Activated CD8-positive, alpha-beta T cell treated with anti-CD3 and anti-CD28 coated beads for 36 hours (primary cell): ENCODE measurements at regions not wholly inside any gene's neighbourhood (a gene's known extent, or its start where the extent isn't known, plus 50 kb on each side); places are given as distances from the start of the nearest gene placed in this dataset.

ENCODE experiments used
- ATAC-seq: fragments of 200-7000 bp; cut with Tn5 transposase; one replicate; pipeline ENCODE4 v1.10.0; 2021; ENCODE audit warnings: mild to moderate bottlenecking, moderate library complexity
- CTCF ChIA-PET: fragments of 350-600 bp; sonication (Branson Sonifier 250); formaldehyde crosslinking; loops from one replicate; lab custom pipeline; 2021; ENCODE audit warnings: antibody characterized with exemption; lab: Charles Lee
- POLR2A ChIA-PET: fragments of 350-600 bp; sonication (Branson Sonifier 250); formaldehyde crosslinking; loops from one replicate; lab custom pipeline; 2021; ENCODE audit warnings: antibody characterized with exemption; lab: Charles Lee
- DNase-seq: peaks from one replicate; pipeline ENCODE4 v3.0.0-alpha.2; 2020
- H3K27ac Mint-ChIP-seq: one replicate; pipeline ENCODE4 v1.8.0; 2021; ENCODE audit warnings: mild to moderate bottlenecking, mixed read lengths
- H3K27me3 Mint-ChIP-seq: one replicate; pipeline ENCODE4 v1.8.0; 2021; ENCODE audit warnings: mixed read lengths
- H3K36me3 Mint-ChIP-seq: one replicate; pipeline ENCODE4 v1.8.0; 2021; ENCODE audit warnings: low read depth, mixed read lengths
- H3K4me1 Mint-ChIP-seq: one replicate; pipeline ENCODE4 v1.8.0; 2021; ENCODE audit warnings: low read depth, mixed read lengths
- H3K4me3 Mint-ChIP-seq: one replicate; pipeline ENCODE4 v1.8.0; 2021; ENCODE audit warnings: mild to moderate bottlenecking, moderate library complexity, mixed read lengths
- H3K9me3 Mint-ChIP-seq: one replicate; pipeline ENCODE4 v1.8.0; 2021; ENCODE audit warnings: mixed read lengths
- intact Hi-C: fragments of 100-400 bp; cut with micrococcal nuclease; formaldehyde crosslinking; loops from one replicate; pipeline ENCODE4 v1.10.0; 2022
- TF ChIP-seq, protein P1 (sequence below): fragments of 200-600 bp; IDR thresholded peaks from one replicate; pipeline ENCODE4 v1.8.0; 2022; ENCODE audit warnings: antibody characterized with exemption, mild to moderate bottlenecking

DNA sequence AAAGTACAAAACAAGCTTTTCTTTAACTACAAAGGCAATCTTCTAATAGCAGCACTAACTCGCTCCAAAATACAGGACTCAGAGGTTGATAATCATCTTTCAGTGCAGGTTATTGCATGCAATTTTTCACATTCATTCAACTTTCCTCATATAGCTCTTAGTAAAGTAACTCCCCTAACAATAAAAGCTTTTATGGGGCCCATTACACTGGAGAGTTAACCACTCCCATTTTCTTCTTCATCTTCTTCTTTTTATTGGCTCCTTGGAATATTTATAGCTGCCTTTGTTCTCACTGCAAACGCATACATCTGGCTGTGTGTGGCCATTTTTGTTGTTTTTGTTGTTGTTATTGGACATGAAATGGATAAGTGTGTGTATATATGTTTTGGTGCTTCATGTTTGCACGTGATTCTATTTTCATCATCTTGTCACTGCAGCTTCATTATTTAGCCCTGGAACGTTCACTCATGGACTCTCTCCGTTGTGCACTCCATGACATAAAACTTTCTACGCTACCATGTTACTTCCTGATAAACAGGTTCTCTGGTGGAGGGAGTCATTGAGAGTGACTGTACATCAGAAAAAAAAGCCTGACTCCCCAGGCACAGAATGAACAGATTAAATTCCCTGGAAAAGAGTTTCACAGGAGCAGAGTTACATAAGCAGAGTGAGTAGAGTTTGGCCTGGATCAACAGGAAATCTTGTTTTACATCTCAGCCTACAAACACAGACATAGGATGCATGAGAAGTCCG is 236.4 kb upstream of the SP4 start:
- intact Hi-C loops, result no loop called here
- no peak overlapping the region for H3K27ac Mint-ChIP-seq
- ATAC-seq (no peak), DNase-seq (no peak)
- H3K9me3 Mint-ChIP-seq, result no peaks in the 10 kb centered on the region
- no peak overlapping the region for H3K4me3 Mint-ChIP-seq
- ChIA-PET POLR2A (no interaction called here), CTCF (interaction anchor here (1.2 kb wide), 1 partner anchor 11 kb away, joined by 3 read pairs; no protein-coding TSS in a partner anchor)
- peaks cover 4% of the 10 kb centered on the region for H3K4me1 Mint-ChIP-seq
- H3K27me3 Mint-ChIP-seq, result no peaks in the 10 kb centered on the region
- TF ChIP-seq, protein P1, sequence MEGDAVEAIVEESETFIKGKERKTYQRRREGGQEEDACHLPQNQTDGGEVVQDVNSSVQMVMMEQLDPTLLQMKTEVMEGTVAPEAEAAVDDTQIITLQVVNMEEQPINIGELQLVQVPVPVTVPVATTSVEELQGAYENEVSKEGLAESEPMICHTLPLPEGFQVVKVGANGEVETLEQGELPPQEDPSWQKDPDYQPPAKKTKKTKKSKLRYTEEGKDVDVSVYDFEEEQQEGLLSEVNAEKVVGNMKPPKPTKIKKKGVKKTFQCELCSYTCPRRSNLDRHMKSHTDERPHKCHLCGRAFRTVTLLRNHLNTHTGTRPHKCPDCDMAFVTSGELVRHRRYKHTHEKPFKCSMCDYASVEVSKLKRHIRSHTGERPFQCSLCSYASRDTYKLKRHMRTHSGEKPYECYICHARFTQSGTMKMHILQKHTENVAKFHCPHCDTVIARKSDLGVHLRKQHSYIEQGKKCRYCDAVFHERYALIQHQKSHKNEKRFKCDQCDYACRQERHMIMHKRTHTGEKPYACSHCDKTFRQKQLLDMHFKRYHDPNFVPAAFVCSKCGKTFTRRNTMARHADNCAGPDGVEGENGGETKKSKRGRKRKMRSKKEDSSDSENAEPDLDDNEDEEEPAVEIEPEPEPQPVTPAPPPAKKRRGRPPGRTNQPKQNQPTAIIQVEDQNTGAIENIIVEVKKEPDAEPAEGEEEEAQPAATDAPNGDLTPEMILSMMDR, result no peak
- H3K36me3 Mint-ChIP-seq, result no peaks in the 10 kb centered on the region

DNA sequence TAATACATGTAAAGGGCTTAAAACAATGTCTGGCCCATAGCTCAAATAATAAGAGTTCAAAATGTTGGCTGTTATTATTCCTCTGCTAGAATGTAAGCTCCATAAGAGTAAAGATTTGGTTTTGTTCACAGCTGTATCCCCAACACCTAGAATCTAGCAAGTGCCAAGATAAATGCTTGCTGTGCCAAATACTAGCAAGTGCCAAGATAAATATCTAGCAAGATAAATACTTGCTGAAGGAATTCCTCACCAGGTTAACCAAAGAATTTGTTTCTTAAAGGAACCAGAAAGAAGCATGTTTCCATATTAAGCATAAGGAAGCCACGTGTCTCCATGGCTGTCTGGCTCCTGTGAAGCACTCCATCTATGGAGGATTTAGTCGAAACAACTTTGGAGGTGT is 235.2 kb upstream of the SP4 start:
- TF ChIP-seq, protein P1, result no peak
- Mint-ChIP-seq H3K27me3 (no peaks in the 10 kb centered on the region), H3K4me1 (peaks cover 4% of the 10 kb centered on the region), H3K4me3 (no peak overlapping the region), H3K27ac (no peak overlapping the region), H3K9me3 (no peaks in the 10 kb centered on the region), H3K36me3 (no peaks in the 10 kb centered on the region)
- ChIA-PET CTCF (no interaction called here), POLR2A (no interaction called here)
- intact Hi-C loops, result no loop called here
- DNase-seq (no peak), ATAC-seq (no peak)

DNA sequence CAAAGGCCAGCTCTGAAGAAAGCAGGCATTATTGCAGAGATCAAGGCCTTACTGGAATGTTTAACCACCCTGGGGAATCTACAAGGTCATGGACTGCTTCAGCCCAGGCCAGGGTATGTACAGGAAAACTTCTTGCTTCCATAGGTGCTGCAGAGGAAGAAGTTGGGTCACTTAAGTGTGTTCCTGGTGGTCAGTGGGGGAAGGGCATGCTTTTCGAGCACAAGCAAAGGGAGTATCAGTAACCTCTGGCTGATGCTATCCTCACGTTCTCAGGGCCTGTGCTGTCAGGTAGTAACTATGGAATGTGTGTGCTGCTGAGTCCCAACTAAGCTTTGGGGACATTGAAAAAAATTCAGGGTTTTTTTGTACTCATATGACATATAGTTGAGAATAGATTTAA is 234.0 kb upstream of the SP4 start:
- H3K4me1 Mint-ChIP-seq, result peaks cover 4% of the 10 kb centered on the region
- no peak overlapping the region for H3K4me3 Mint-ChIP-seq
- H3K9me3 Mint-ChIP-seq, result no peaks in the 10 kb centered on the region
- TF ChIP-seq, protein P1, result no peak
- intact Hi-C loops, result no loop called here
- no peaks in the 10 kb centered on the region for H3K36me3 Mint-ChIP-seq
- no peak overlapping the region for H3K27ac Mint-ChIP-seq
- ChIA-PET CTCF (no interaction called here), POLR2A (no interaction called here)
- DNase-seq, result no peak
- H3K27me3 Mint-ChIP-seq, result no peaks in the 10 kb centered on the region
- ATAC-seq, result no peak

DNA sequence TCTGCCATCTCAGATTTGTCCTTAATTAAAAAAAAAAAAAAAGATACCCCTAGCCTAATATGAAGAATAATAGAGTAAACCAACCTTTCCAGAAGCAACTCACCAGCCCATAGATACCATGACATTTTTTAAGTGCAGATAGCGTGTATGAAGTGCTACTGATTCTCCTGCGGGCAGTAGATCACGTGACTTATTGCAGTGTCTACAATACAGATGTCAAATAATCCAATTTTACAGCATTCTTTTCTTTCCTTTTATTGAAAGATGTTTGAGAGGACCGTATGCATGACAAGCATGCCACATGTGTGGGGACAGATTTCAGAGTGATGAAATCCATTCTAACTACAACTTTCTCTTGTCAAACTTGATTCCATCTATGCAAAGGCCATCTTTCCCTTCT is 232.9 kb upstream of the SP4 start:
- H3K27me3 Mint-ChIP-seq, result no peaks in the 10 kb centered on the region
- no peak overlapping the region for H3K4me3 Mint-ChIP-seq
- no peaks in the 10 kb centered on the region for H3K9me3 Mint-ChIP-seq
- peaks cover 4% of the 10 kb centered on the region for H3K4me1 Mint-ChIP-seq
- DNase-seq (no peak), ATAC-seq (no peak)
- no peaks in the 10 kb centered on the region for H3K36me3 Mint-ChIP-seq
- intact Hi-C loops, result no loop called here
- POLR2A ChIA-PET, result interaction anchor here (0.7 to 0.8 kb wide), 2 partner anchors 13 to 828 kb away, joined by 3 read pairs; no protein-coding TSS in a partner anchor
- TF ChIP-seq, protein P1, result no peak
- no peak overlapping the region for H3K27ac Mint-ChIP-seq
- CTCF ChIA-PET, result interaction anchor here (0.5 kb wide), 1 partner anchor 1440 kb away, joined by 3 read pairs; no protein-coding TSS in a partner anchor

DNA sequence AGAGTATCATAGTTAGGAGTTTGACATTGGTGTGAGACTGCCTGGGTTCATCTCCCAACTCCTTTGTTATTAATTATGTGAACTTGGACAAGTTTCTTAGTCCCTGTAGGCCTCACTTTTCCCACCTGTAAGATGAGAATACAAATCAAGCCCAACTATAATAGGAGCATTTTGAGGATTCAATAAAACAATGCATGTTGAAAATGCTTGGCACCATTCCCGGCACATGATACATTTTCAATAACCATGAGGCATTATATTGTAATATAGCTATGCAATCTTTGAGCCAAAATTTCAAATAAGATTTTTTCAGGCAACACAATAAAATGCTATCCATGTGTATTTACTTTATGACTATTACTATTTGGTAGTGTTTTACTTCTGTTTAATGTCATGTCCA is 229.0 kb upstream of the SP4 start:
- Mint-ChIP-seq H3K27me3 (peaks cover 6% of the 10 kb centered on the region), H3K9me3 (no peaks in the 10 kb centered on the region), H3K36me3 (no peaks in the 10 kb centered on the region), H3K4me1 (peaks cover 4% of the 10 kb centered on the region), H3K4me3 (no peak overlapping the region), H3K27ac (no peak overlapping the region)
- ATAC-seq (no peak), DNase-seq (no peak)
- TF ChIP-seq, protein P1, result no peak
- intact Hi-C loops, result no loop called here
- POLR2A ChIA-PET, result no interaction called here
- CTCF ChIA-PET, result no interaction called here
